HepG2 (cell line): ENCODE measurements at regions not wholly inside any gene's neighbourhood (a gene's known extent, or its start where the extent isn't known, plus 50 kb on each side); places are given as distances from the start of the nearest gene placed in this dataset.

Experiments
- CTCF ChIP-seq: sonication (generic); formaldehyde crosslinking; IDR thresholded peaks from 2 replicates; pipeline ENCODE4 v1.5.0; 2020; ENCODE audit warnings: mild to moderate bottlenecking, missing genetic modification reagents, moderate library complexity
- KDM6A ChIP-seq: IDR thresholded peaks from 2 replicates; pipeline ENCODE4 v1.6.1; 2016; ENCODE audit warnings: low read depth
- MTA3 ChIP-seq: sonication (generic); formaldehyde crosslinking; IDR thresholded peaks from 2 replicates; pipeline ENCODE4 v1.4.0; 2020; ENCODE audit warnings: missing genetic modification reagents
- NR2F1 ChIP-seq, 2 experiments: fragments of 450-650 bp in 1 of 2; formaldehyde crosslinking in 1 of 2; IDR thresholded peaks; 2 replicates each; pipeline versions ENCODE4 v1.5.0 to v1.6.1; 2016 to 2020; ENCODE audit warnings: mild to moderate bottlenecking in 1 of 2, missing compliant biosample characterization in 1 of 2, missing genetic modification reagents in 1 of 2, moderate library complexity in 1 of 2
- POLR2AphosphoS5 ChIP-seq: IDR thresholded peaks from 2 replicates; pipeline ENCODE4 v1.6.1; 2012; ENCODE audit warnings: low read depth, low read length
- RXRA ChIP-seq: sonication (generic); formaldehyde crosslinking; IDR thresholded peaks from 2 replicates; pipeline ENCODE4 v1.5.1; 2020; ENCODE audit warnings: missing genetic modification reagents
- SIN3A ChIP-seq: IDR thresholded peaks from 2 replicates; pipeline ENCODE4 v1.6.1; 2011; ENCODE audit warnings: low read depth, mild to moderate bottlenecking, control low read depth, low read length, borderline replicate concordance
- ZBTB20 ChIP-seq: sonication (generic); formaldehyde crosslinking; IDR thresholded peaks from 2 replicates; pipeline ENCODE4 v1.8.1; 2023; ENCODE audit warnings: missing genetic modification reagents, low read depth, mild to moderate bottlenecking, borderline replicate concordance
- ZEB1 ChIP-seq: IDR thresholded peaks from 2 replicates; pipeline ENCODE4 v1.6.1; 2012; ENCODE audit warnings: mild to moderate bottlenecking, low read depth, inconsistent platforms; ENCODE audit not compliant: insufficient replicate concordance
- ZNF101 ChIP-seq: sonication (generic); formaldehyde crosslinking; IDR thresholded peaks from 2 replicates; pipeline ENCODE4 v1.4.0; 2020; ENCODE audit warnings: mild to moderate bottlenecking, low read depth, missing genetic modification reagents, borderline replicate concordance
- ZNF343 ChIP-seq: sonication (generic); formaldehyde crosslinking; IDR thresholded peaks from 2 replicates; pipeline ENCODE4 v1.4.0; 2020; ENCODE audit warnings: mild to moderate bottlenecking, missing genetic modification reagents
- ZNF430 ChIP-seq: sonication (generic); formaldehyde crosslinking; IDR thresholded peaks from 2 replicates; pipeline ENCODE4 v1.9.0; 2021; ENCODE audit warnings: mild to moderate bottlenecking, missing genetic modification reagents

GRCh38 chr4:36772154-36772516, 472.4 kb upstream of the NWD2 start:
- TF ChIP-seq CTCF (CRISPR knock-in tag) (no peak), ZNF430 (no peak), RXRA (CRISPR knock-in tag) (no peak), SIN3A (no peak), NR2F1 (CRISPR knock-in tag; IDR thresholded peaks at IDR 0.05) (no peak), POLR2AphosphoS5 (no peak), KDM6A (no peak), ZNF343 (CRISPR knock-in tag) (no peak), ZEB1 (no peak), MTA3 (CRISPR knock-in tag) (no peak), ZBTB20 (CRISPR knock-in tag) (no peak), ZNF101 (CRISPR knock-in tag) (no peak)
